ENCODE measurements at regions not wholly inside any gene's neighbourhood (a gene's known extent, or its start where the extent isn't known, plus 50 kb on each side); places are given as distances from the start of the nearest gene placed in this dataset.
"Not testable (repeated sequence)": the region's sequence is repeated elsewhere in the genome, so short reads cannot be mapped to it uniquely, and the experiment has no call there.

GRCh38 chr21:41567901-41568510, 60.0 kb upstream of the TMPRSS2 start:
- DNase-seq (ENCODE audit: low spot score in 2 of 2): no peak
- TF ChIP-seq POLR2AphosphoS5 (IDR thresholded peaks at IDR 0.05): no peak
- TF ChIP-seq CTCF (IDR thresholded peaks at IDR 0.05): no peak
- no peak for TF ChIP-seq EP300 (IDR thresholded peaks at IDR 0.05)
- TF ChIP-seq POLR2A (IDR thresholded peaks at IDR 0.05): no peak
- H3K4me3 ChIP-seq: no peak overlapping the region
- H3K9me3 ChIP-seq: peaks cover 6% of the 10 kb centered on the region
- 78% methylated on average over 25 of the region's 25 CpGs for WGBS
- H3K27ac ChIP-seq: no peak overlapping the region
- H3K36me3 ChIP-seq: no peaks in the 10 kb centered on the region
- no peaks in the 10 kb centered on the region for H3K4me1 ChIP-seq
- H3K27me3 ChIP-seq: peaks cover 13% of the 10 kb centered on the region

DNA sequence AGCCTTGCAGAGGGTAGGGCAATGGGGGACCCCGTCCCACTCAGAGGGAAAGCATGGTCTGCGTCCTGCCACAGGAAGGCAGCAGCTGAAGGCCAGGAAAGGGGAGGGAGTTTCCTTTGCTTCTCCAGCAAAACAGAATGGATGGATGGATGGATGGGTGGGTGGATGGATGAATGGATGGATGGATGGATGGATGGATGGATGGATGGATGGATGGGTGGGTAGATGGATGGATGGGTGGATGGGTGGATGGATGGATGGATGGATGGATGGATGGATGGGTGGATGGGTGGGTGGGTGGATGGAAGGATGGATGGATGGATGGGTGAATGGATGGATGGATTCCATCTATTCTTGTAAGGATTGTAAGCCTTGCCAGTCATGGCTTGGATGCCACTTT, 59.3 kb upstream of the TMPRSS2 start:
- not testable (repeated sequence) for H3K27ac ChIP-seq; H3K9me3 ChIP-seq; H3K4me3 ChIP-seq; DNase-seq (ENCODE audit: low spot score in 2 of 2); H3K36me3 ChIP-seq; H3K4me1 ChIP-seq
- WGBS: 70% methylated on average over 2 of the region's 2 CpGs
- peaks cover 13% of the 10 kb centered on the region for H3K27me3 ChIP-seq

DNA sequence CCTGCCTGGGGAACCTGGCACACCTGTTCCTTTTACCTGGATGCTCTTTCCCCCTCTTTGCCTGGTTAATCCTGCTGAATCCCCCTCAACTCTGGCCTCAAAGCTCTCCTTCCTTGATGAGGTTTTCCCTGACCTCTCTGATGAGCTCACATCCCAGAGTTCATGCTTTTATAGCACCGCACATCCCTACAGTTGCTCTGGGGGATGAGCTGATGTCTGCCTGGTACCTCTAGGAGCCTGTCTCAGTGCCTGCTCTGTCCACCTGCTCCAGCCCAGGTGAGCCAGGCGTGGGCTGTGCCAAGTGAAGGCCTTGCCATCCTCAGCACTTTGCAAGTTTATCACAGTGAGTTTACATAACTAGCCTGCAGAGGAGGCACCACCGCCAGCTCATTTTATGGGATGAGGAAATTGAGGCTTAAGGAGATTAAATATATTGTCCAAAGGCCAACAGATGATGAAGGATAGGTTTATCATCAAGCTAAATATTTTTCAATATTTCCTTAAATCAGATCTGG, 58.6 kb upstream of the TMPRSS2 start:
- WGBS: 97% methylated on average over 3 of the region's 3 CpGs
- H3K4me3 ChIP-seq: no peak overlapping the region
- DNase-seq (ENCODE audit: low spot score in 2 of 2): no peak
- TF ChIP-seq EP300 (IDR thresholded peaks at IDR 0.05): no peak
- no peak for TF ChIP-seq POLR2A (IDR thresholded peaks at IDR 0.05)
- TF ChIP-seq CTCF (IDR thresholded peaks at IDR 0.05): no peak
- TF ChIP-seq POLR2AphosphoS5 (IDR thresholded peaks at IDR 0.05): no peak
- peaks cover 13% of the 10 kb centered on the region for H3K27me3 ChIP-seq
- no peaks in the 10 kb centered on the region for H3K4me1 ChIP-seq
- H3K9me3 ChIP-seq: no peaks in the 10 kb centered on the region
- no peak overlapping the region for H3K27ac ChIP-seq
- H3K36me3 ChIP-seq: no peaks in the 10 kb centered on the region

GRCh38 chr21:41565550-41565949, 57.6 kb upstream of the TMPRSS2 start:
- 63% methylated on average over 11 of the region's 11 CpGs for WGBS
- TF ChIP-seq EP300 (IDR thresholded peaks at IDR 0.05) (no peak), POLR2AphosphoS5 (IDR thresholded peaks at IDR 0.05) (no peak), CTCF (IDR thresholded peaks at IDR 0.05) (no peak), POLR2A (IDR thresholded peaks at IDR 0.05) (no peak)
- no peaks in the 10 kb centered on the region for H3K36me3 ChIP-seq
- H3K27me3 ChIP-seq: peaks cover 13% of the 10 kb centered on the region
- H3K4me1 ChIP-seq: peaks cover under 1% of the 10 kb centered on the region
- no peak overlapping the region for H3K27ac ChIP-seq
- H3K9me3 ChIP-seq: no peaks in the 10 kb centered on the region
- DNase-seq (ENCODE audit: low spot score in 2 of 2): no peak
- H3K4me3 ChIP-seq: no peak overlapping the region

DNA sequence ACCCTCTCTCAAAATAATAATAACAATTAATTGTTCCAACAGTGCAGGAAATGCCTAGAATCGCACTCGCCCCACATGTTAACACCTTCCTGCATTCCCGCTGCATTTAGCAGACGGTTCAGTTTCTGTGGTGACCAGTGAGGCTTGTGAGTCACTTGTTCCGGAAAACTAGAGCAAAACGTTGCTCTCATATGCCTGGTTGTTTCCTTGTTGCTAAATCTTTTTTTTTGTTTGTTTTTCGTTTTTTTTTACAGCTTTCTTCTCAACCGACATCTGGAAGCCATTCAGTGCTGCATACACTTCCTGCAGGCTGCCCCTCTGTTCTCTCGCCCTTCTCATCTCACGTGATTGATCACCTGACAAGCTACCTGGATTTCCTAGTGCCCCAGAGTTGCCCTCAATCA, 56.9 kb upstream of the TMPRSS2 start:
- peaks cover 4% of the 10 kb centered on the region for H3K4me1 ChIP-seq
- H3K9me3 ChIP-seq: no peaks in the 10 kb centered on the region
- no peak overlapping the region for H3K4me3 ChIP-seq
- peaks cover 13% of the 10 kb centered on the region for H3K27me3 ChIP-seq
- no peak for DNase-seq (ENCODE audit: low spot score in 2 of 2)
- 42% methylated on average over 10 of the region's 10 CpGs for WGBS
- no peaks in the 10 kb centered on the region for H3K36me3 ChIP-seq
- H3K27ac ChIP-seq: no peak overlapping the region
- no peak for TF ChIP-seq CTCF (IDR thresholded peaks at IDR 0.05)
- TF ChIP-seq POLR2AphosphoS5 (IDR thresholded peaks at IDR 0.05): no peak
- TF ChIP-seq EP300 (IDR thresholded peaks at IDR 0.05): no peak
- no peak for TF ChIP-seq POLR2A (IDR thresholded peaks at IDR 0.05)

Measured in suprapubic skin (tissue), 4 donors.